OCI-LY7 (cell line): ENCODE measurements at regions not wholly inside any gene's neighbourhood (a gene's known extent, or its start where the extent isn't known, plus 50 kb on each side); places are given as distances from the start of the nearest gene placed in this dataset.

Experiments used
- BruUV-seq: library from RNA; stranded (reverse); fragments of 400-500 nt; replicated peaks from 2 replicates; lab custom pipeline; 2021; lab: Mats Ljungman, UMichigan
- CTCF ChIA-PET: fragments of 300-600 bp; sonication (Branson Sonifier 250); formaldehyde crosslinking; loops from one replicate; lab custom pipeline; 2022; ENCODE audit warnings: antibody characterized with exemption; ENCODE audit not compliant: unreplicated experiment; lab: Charles Lee
- POLR2A ChIA-PET: fragments of 300-600 bp; sonication (Branson Sonifier 250); formaldehyde crosslinking; loops from one replicate; lab custom pipeline; 2022; ENCODE audit warnings: antibody characterized with exemption; lab: Charles Lee
- DNase-seq: peaks from one replicate; pipeline ENCODE4 v3.0.0-alpha.2; 2015; ENCODE audit warnings: low spot score
- H2AFZ ChIP-seq: fragments of 200-600 bp; sonication (generic), shearing (Covaris generic); 2 replicates; pipeline ENCODE4 v1.6.1; 2014; ENCODE audit warnings: mild to moderate bottlenecking, antibody characterized with exemption, low read length, moderate library complexity
- H3K27ac ChIP-seq: fragments of 200-600 bp; sonication (generic); 2 replicates; pipeline ENCODE4 v1.5.1; 2014; ENCODE audit warnings: mixed run types, low read depth, mild to moderate bottlenecking, moderate library complexity, low read length, inconsistent platforms; ENCODE audit not compliant: poor library complexity, severe bottlenecking
- H3K36me3 ChIP-seq: fragments of 200-600 bp; sonication (generic); 2 replicates; pipeline ENCODE4 v1.6.1; 2014; ENCODE audit warnings: mild to moderate bottlenecking, antibody characterized with exemption, low read length, moderate library complexity, mixed read lengths; ENCODE audit not compliant: insufficient read depth
- H3K4me1 ChIP-seq: fragments of 200-600 bp; sonication (generic); 2 replicates; pipeline ENCODE4 v1.5.1; 2014; ENCODE audit warnings: mild to moderate bottlenecking, low read length; ENCODE audit not compliant: insufficient read depth, poor library complexity, severe bottlenecking
- H3K4me2 ChIP-seq: fragments of 200-600 bp; sonication (generic); 2 replicates; pipeline ENCODE4 v1.6.1; 2014; ENCODE audit warnings: mild to moderate bottlenecking, low read length
- H3K4me3 ChIP-seq: fragments of 200-600 bp; sonication (generic); 2 replicates; pipeline ENCODE4 v1.5.1; 2014; ENCODE audit warnings: mild to moderate bottlenecking, low read depth, low read length; ENCODE audit not compliant: poor library complexity, severe bottlenecking
- H3K79me2 ChIP-seq: fragments of 200-600 bp; sonication (generic); 2 replicates; pipeline ENCODE4 v1.6.1; 2016; ENCODE audit warnings: low read depth, mild to moderate bottlenecking, low read length, moderate library complexity, mixed read lengths; ENCODE audit not compliant: insufficient read depth
- H3K9me2 ChIP-seq: fragments of 200-600 bp; sonication (generic); 2 replicates; pipeline ENCODE4 v1.6.1; 2016; ENCODE audit warnings: mild to moderate bottlenecking, low read length, mixed read lengths; ENCODE audit not compliant: insufficient read depth
- H3K9me3 ChIP-seq: fragments of 200-600 bp; sonication (generic); 2 replicates; pipeline ENCODE4 v1.6.1; 2014; ENCODE audit warnings: mild to moderate bottlenecking, mixed run types, low read length, mixed read lengths
- H4K20me1 ChIP-seq: fragments of 200-600 bp; sonication (generic); 2 replicates; pipeline ENCODE4 v1.6.1; 2014; ENCODE audit warnings: mild to moderate bottlenecking, antibody characterized with exemption, low read length, moderate library complexity, mixed read lengths; ENCODE audit not compliant: insufficient read depth
- EZH2phosphoT487 ChIP-seq: fragments of 200-600 bp; sonication (generic); IDR thresholded peaks from 2 replicates; pipeline ENCODE4 v1.6.1; 2018; ENCODE audit warnings: low read depth, borderline replicate concordance, mild to moderate bottlenecking, mixed run types, antibody characterized with exemption, low read length, moderate library complexity, mixed read lengths
- intact Hi-C: fragments of 100-400 bp; cut with micrococcal nuclease; formaldehyde crosslinking; loops from one replicate; pipeline ENCODE4 v1.10.0; 2022; ENCODE audit not compliant: unreplicated experiment
- TF ChIP-seq, protein P1 (sequence below): fragments of 200-600 bp; sonication (generic); conservative IDR thresholded peaks from 2 replicates; pipeline ENCODE4 v1.5.1; 2014; ENCODE audit warnings: mild to moderate bottlenecking, antibody characterized with exemption, low read length, moderate library complexity, mixed read lengths

DNA sequence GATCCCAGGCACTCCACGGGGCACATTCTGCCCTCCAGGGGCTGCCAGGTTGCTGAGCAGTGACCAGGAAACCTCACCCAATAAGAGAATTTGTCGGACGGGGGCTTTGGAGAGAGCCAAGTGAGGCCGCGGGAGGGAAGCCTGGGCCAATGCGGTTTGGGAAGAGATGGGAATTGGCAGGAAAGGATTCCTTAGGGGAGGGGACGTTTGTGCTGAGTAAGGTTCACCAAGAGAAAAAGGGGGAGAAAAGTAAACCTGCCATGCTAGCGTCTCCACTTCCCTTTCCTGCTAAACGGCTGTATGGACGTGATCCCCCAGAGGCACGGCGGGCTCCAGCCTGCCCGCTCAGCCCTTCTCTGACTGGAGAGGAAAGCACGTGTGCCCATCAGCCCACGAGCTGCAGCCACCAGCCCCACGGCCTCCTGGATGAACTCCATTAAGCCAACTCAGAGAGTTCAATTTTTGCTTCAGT, 194.4 kb upstream of the ID2 start:
- Histone ChIP-seq H3K4me2 (no peak overlapping the region), H3K9me3 (no peaks in the 10 kb centered on the region), H3K79me2 (no peaks in the 10 kb centered on the region), H4K20me1 (no peaks in the 10 kb centered on the region), H3K27ac (no peak overlapping the region), H3K36me3 (peaks cover 13% of the 10 kb centered on the region), H3K4me3 (no peak overlapping the region), H2AFZ (no peak overlapping the region), H3K9me2 (no peaks in the 10 kb centered on the region), H3K4me1 (peaks cover 58% of the 10 kb centered on the region)
- no peak for DNase-seq
- intact Hi-C loops = no loop called here
- POLR2A ChIA-PET = interaction anchor here (0.6 to 1.2 kb wide), 2 partner anchors 11 to 627 kb away, joined by 4 read pairs; no protein-coding TSS in a partner anchor
- no TSS peak for BruUV-seq
- CTCF ChIA-PET = no interaction called here
- no peak for TF ChIP-seq EZH2phosphoT487
- TF ChIP-seq, protein P1, sequence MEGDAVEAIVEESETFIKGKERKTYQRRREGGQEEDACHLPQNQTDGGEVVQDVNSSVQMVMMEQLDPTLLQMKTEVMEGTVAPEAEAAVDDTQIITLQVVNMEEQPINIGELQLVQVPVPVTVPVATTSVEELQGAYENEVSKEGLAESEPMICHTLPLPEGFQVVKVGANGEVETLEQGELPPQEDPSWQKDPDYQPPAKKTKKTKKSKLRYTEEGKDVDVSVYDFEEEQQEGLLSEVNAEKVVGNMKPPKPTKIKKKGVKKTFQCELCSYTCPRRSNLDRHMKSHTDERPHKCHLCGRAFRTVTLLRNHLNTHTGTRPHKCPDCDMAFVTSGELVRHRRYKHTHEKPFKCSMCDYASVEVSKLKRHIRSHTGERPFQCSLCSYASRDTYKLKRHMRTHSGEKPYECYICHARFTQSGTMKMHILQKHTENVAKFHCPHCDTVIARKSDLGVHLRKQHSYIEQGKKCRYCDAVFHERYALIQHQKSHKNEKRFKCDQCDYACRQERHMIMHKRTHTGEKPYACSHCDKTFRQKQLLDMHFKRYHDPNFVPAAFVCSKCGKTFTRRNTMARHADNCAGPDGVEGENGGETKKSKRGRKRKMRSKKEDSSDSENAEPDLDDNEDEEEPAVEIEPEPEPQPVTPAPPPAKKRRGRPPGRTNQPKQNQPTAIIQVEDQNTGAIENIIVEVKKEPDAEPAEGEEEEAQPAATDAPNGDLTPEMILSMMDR = no peak

DNA sequence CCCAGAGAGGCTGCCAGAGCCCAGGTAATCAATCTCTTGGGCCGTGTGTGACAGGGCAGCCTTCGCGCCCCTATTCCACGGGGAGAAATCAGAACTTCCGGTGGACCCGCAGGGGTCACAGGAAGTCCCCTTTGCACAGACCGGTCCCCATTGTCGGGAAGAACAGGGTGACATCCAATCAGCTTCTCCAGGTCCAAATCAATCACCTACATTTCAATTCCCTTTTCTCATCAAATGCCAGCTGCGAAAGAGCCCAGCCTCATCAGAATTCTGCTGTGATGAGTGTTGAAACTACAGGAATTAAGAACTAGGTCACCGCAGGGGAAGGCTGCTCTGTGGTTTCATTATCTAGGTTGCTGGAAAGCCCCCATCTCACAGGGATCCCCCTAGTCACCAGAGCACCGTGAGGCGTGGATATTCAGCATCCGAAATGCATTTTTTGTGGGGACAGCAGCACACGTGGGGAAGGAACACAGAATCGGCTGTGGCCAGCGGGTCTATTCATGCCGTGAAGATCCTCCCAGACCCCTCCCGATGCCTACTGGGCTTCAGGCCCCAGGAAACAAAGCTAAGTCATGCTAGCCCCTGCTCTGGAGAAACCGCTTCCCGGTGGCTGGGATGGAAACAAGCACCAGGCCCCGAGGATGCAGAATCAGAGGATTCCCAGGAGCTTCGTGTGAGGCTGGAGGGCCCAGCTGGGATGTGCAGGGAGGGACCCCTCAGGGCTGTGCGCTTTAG, 193.7 kb upstream of the ID2 start:
- intact Hi-C loops = no loop called here
- CTCF ChIA-PET = no interaction called here
- no peaks in the 10 kb centered on the region for H3K9me3 ChIP-seq
- no peaks in the 10 kb centered on the region for H3K9me2 ChIP-seq
- no peaks in the 10 kb centered on the region for H4K20me1 ChIP-seq
- BruUV-seq = no TSS peak
- H3K79me2 ChIP-seq = no peaks in the 10 kb centered on the region
- DNase-seq = no peak
- H3K4me1 ChIP-seq = peaks cover 55% of the 10 kb centered on the region
- H3K4me2 ChIP-seq = peak overlapping the region; percentile 7; the same call in 1 of the 2 replicates
- TF ChIP-seq EZH2phosphoT487 = no peak
- TF ChIP-seq, protein P1 = no peak
- no peak overlapping the region for H3K4me3 ChIP-seq
- H3K27ac ChIP-seq = no peak overlapping the region
- H2AFZ ChIP-seq = no peak overlapping the region
- peaks cover 7% of the 10 kb centered on the region for H3K36me3 ChIP-seq
- POLR2A ChIA-PET = interaction anchor here (0.6 to 1.2 kb wide), 2 partner anchors 12 to 627 kb away, joined by 4 read pairs; no protein-coding TSS in a partner anchor

DNA sequence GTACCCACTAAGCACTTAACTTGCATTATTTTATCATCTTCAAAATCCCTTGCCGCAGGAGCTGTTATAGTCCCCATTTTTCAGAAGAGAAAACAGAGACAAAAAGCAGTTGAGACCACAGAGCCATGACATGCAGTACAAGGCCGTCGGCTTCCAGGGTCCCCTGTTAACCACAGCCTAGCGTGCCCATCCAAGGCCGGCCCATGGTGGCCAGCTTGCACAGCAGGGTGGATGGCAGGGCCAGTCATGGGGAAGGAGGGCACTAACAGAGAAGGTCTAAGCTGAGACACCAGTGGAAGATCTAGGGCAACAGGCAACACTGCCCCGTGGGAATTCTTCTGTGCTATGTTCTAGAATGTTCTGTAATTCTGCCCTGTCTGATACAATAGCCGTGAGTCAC, 192.6 kb upstream of the ID2 start:
- H4K20me1 ChIP-seq = no peaks in the 10 kb centered on the region
- intact Hi-C loops = no loop called here

More for the DNA sequence above, 192.6 kb upstream of the ID2 start:
- BruUV-seq = no TSS peak
- DNase-seq = no peak
- ChIA-PET POLR2A (no interaction called here), CTCF (no interaction called here)
- Histone ChIP-seq H3K9me2 (no peaks in the 10 kb centered on the region), H3K9me3 (no peaks in the 10 kb centered on the region), H3K4me2 (no peak overlapping the region), H3K36me3 (no peaks in the 10 kb centered on the region), H2AFZ (no peak overlapping the region), H3K4me1 (peaks cover 55% of the 10 kb centered on the region), H3K27ac (no peak overlapping the region), H3K79me2 (no peaks in the 10 kb centered on the region), H3K4me3 (no peak overlapping the region)
- TF ChIP-seq, protein P1 = no peak
- TF ChIP-seq EZH2phosphoT487 = no peak
